HG03521 (cell line): ENCODE measurements at regions not wholly inside any gene's neighbourhood (a gene's known extent, or its start where the extent isn't known, plus 50 kb on each side); places are given as distances from the start of the nearest gene placed in this dataset.
A peak's percentile ranks its signal among the peaks of the same experiment; 100 is the strongest.

Experiments used
- ATAC-seq: cut with Tn5 transposase; IDR thresholded peaks from one replicate; pipeline ENCODE4 v1.9.1; 2021; ENCODE audit warnings: mild to moderate bottlenecking, moderate library complexity; ENCODE audit not compliant: unreplicated experiment

DNA sequence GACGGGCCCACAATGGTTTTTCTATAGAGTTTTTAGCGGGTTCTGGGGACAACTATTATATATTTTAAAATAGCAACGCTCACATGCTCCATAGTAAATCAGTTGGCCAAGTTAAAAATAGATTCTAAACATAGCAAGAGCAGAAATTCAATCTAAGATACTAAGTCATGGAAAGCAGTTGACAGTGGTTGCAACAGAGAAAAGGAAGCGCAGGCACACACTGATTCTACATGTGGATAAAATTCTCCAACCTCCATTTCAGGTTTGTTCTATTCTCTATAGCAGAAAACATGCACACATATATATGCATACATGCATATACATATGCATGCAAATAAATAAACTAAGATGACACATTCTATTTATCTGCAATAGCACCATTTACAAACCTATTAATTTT, 89.6 kb upstream of the HNRNPU start:
- ATAC-seq, result no peak

- peak; percentile 81 for ATAC-seq
These were observed 88.6 kb upstream of the HNRNPU start for GRCh38 chr1:244952940-244953339.

- ATAC-seq, result no peak
These were observed 88.1 kb upstream of the HNRNPU start for GRCh38 chr1:244952280-244952933.

GRCh38 chr1:244948416-244948815, 84.1 kb upstream of the HNRNPU start:
- ATAC-seq, result no peak

- ATAC-seq, result peak; percentile 86
These were observed 80.8 kb upstream of the HNRNPU start for GRCh38 chr1:244945109-244945671.

GRCh38 chr1:244941121-244941520, 76.8 kb upstream of the HNRNPU start:
- peak; percentile 76 for ATAC-seq

DNA sequence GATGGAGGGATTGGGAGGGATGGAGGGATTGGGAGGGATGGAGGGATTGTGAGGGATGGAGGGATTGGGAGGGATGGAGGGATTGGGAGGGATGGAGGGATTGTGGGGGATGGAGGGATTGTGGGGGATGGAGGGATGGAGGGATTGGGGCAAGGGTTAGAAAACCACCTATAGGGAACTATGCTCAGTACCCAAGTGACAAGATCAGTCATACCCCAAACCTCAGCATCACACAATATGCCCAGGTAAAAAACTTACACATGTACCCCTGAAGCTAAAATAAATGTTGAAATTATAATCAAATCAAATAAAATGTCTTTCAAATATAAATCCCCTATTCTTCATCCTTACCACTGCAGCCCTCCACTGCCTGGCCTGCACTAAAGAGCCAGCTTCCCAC, 72.8 kb upstream of the HNRNPU start:
- ATAC-seq, result no peak

- peak; percentile 60 for ATAC-seq
These were observed 56.8 kb upstream of the HNRNPU start for GRCh38 chr1:244920911-244921761.

GRCh38 chr1:244919320-244920282, 55.3 kb upstream of the HNRNPU start:
- no peak for ATAC-seq

- peak; percentile 61 for ATAC-seq
These were observed 54.3 kb upstream of the HNRNPU start for GRCh38 chr1:244918421-244919319.

- ATAC-seq, result no peak
These were observed 52.8 kb upstream of the HNRNPU start for GRCh38 chr1:244917073-244917670.

- ATAC-seq, result no peak
These were observed 51.4 kb upstream of the HNRNPU start for GRCh38 chr1:244915736-244916135.

DNA sequence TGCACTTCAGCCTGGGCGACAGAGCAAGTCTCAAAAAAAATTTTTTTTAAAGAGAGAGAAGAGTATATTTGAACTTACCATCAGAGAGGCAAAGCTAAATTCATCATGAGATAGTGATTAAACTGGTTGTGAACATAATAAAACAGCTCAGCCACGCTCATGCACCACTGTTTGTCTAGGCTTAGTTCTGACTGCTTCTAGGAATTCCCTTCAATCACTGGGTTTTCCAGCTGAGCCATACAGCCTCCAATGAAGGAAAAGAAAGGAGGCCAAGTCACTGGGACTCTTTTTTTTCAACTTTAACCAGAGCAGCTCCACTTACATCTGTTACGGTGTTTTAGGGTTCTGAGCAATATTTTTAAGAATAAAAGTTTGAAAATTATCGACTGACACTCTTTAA, 50.4 kb upstream of the HNRNPU start:
- no peak for ATAC-seq
